Skeletal muscle cell (primary cell): ENCODE measurements at regions not wholly inside any gene's neighbourhood (a gene's known extent, or its start where the extent isn't known, plus 50 kb on each side); places are given as distances from the start of the nearest gene placed in this dataset.
"Not testable (repeated sequence)": the region's sequence is repeated elsewhere in the genome, so short reads cannot be mapped to it uniquely, and the experiment has no call there.

Experiments used
- DNase-seq: peaks from one replicate; pipeline ENCODE4 v3.0.0-alpha.2; 2010; ENCODE audit warnings: low read depth
- H3K4me3 ChIP-seq: 2 replicates; pipeline ENCODE4 v1.5.1; 2011; ENCODE audit warnings: low read depth, mild to moderate bottlenecking, control low read depth, low read length, moderate library complexity

DNA sequence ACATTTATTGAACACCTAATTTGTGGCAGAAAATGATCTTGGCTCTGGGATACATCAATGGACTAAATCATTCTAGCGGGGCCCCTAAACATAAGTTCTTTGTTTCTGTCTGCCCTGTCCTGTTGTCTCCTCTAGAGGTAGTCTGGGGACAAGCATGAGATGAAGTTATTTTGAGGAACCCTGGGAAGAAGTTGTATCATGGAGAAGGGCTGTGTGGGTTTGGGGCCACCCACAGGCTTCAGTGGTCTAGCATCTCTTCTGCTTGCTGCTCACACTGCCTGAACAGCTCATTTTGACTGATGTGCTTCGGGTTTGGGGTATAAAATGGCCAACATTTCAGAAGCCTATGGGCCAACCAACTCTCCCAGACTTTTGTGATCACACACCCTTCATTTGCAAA lies 50.3 kb upstream of the OSBPL11 start:
- DNase-seq = no peak
- H3K4me3 ChIP-seq = no peak overlapping the region

DNA sequence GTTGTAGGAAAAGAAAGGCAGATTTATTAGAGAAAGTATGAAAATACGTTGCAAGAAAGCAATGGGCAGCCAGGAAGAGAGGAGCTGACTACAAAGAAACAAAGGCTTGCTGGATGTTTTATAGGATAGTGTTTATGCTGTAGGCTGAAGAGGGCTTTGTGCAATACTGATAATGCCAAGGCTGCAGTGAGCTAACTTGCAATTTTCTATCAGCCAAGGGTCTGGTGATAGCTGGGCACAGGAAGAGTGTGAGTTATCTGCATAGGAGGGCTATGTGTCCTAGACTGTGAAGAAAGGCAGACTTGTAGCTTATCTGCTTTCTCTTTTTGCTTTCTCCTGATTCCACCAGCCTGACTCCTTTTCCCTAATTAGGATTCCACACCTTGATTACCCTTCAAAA lies 51.3 kb upstream of the OSBPL11 start:
- no peak for DNase-seq
- H3K4me3 ChIP-seq = no peak overlapping the region

DNA sequence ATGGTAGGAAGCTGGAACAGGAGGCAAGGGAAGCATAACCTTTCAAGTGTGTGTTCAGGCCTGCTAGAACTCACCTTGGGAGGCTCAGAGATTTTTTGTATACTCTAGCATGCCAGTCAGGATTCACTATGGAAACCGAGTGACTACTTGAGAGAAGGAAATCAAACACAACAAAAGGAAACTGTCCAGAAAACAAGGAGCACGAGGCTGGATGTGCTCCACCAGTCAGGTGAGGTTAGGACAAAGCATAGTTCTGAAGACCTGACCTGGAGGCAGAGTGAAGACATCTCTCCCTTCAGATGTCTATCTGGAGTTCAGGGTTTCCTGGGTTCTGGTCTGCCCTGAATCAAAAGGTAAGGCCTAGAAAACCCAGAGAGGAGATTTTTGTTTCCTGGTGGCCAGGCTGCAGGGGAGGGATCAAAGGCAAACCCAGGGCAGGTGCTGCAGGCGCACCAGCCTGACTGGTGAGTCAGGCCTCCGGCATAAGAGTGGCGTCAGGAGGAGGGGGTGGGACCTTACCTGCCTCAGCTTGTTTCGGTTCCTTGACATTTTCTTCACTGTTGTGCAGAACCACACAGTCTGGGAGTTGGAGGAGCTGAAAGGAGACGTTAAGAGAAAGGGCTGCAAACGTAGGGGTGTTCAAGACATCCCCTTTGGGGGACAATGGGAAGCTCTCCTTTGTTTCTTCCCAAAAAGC lies 52.2 kb upstream of the OSBPL11 start:
- no peak for DNase-seq
- no peak overlapping the region for H3K4me3 ChIP-seq

DNA sequence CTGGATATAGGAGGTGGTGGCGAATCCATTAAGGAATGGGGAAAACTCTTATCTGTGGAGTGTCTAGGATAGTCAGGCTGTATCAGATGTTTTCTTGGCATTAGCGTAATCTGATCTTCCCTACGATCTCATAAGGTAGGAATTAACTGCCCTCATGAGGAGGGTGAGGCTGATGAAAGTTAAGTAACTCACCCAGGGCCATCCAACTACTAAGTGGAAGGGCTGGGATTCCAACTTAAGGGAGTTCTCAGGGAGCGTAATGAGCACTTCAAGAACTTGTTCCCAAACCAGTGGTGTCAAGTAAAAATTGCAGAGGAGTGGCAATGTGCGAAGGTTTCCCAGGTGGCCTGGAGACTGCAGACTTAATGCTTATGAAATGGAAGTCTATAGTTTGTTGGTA lies 55.9 kb upstream of the OSBPL11 start:
- DNase-seq = no peak
- H3K4me3 ChIP-seq = no peak overlapping the region

DNA sequence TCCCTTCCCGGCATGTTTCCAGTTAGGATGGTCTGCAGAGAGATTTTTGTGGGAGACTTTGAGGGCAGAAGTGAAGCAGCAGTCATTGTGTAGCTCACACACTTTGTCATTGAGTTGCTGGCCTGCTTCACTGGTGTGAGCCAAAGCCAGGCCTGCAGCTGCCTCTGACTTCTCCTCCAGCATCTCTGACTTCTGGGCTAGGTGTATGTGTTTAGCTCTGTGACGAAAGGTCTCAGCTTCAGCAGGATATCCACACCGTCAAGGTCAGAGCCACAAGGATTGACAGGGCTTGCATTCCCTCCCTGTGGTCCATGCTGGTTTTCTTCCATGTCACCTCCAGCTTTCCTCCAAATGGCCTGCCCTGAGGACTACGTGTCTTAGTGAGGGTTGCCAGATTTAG lies 57.1 kb upstream of the OSBPL11 start:
- no peak for DNase-seq
- no peak overlapping the region for H3K4me3 ChIP-seq

DNA sequence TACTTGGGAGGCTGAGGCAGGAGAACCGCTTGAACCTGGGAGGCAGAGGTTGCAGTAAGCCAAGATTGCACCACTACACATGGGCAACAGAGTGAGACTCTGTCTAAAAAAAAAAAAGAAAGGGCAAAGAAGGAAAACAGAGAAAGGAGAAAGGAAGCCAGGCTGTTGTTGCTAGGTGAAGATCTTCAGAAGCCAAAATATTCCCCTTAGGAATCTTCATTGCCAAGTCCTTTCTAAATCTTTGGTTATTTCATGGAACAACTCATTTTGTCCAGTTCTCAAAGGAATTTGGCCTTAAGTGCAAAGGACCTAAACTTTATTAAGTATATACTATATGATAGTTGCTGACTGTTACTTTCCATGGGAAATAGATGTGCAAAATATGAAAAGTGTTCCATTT lies 59.2 kb upstream of the OSBPL11 start:
- H3K4me3 ChIP-seq = no peak overlapping the region
- DNase-seq = no peak

DNA sequence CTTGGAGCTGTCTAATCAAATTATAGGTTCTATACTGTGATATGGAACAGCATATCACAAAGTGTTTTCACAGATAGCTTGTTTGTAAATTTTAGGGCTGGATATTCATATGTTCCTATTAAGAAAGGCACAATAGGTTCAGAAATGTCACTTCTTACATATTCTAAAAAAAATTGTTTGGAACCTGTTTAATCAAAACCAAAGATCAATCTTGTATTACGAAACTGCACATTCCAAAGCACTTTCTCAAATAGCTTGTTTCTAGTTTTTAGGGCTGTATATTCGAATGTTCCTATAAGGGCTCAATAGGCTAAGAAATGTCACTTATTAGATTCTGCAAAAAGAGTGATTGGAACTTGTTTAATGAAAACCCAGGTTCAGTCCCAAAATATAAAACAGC lies 67.4 kb upstream of the OSBPL11 start:
- DNase-seq = no peak
- H3K4me3 ChIP-seq = no peak overlapping the region

DNA sequence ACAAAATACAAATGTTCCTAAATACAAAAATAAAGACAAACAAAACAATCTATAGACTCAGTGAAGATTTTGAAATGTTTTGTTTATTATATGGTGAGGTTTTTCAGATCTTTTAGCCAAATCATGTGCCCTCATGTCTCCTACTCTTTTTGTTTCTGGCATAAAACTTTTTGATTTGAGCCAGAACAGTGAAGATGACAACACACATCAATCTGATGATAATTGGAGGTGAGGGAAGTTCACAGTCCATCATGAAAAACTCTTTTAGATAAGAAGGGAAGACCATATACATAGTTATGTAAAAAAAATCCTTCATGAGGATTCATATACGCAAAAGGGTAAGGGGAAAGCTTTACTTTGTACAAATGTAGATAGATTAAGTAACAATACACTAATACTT lies 75.1 kb upstream of the OSBPL11 start:
- DNase-seq = no peak
- no peak overlapping the region for H3K4me3 ChIP-seq

DNA sequence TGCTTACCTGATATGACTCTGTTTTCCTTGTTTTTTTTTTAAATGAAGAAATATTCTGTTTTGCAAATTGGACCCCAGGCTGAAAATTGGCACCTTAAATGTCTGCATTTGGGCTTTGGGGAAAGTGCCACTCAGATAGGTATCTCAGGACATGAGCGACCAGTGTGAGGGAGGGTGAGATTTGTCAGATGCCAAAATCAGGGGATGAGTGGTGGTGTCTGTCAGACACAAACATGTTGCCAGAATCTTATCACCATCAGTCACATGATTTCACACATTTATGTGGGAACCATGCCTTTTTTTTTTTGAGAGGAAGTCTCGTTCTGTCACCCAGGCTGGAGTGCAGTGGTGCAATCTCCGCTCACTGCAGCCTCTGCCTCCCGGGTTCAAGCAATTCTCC lies 75.6 kb upstream of the OSBPL11 start:
- H3K4me3 ChIP-seq = no peak overlapping the region
- no peak for DNase-seq

DNA sequence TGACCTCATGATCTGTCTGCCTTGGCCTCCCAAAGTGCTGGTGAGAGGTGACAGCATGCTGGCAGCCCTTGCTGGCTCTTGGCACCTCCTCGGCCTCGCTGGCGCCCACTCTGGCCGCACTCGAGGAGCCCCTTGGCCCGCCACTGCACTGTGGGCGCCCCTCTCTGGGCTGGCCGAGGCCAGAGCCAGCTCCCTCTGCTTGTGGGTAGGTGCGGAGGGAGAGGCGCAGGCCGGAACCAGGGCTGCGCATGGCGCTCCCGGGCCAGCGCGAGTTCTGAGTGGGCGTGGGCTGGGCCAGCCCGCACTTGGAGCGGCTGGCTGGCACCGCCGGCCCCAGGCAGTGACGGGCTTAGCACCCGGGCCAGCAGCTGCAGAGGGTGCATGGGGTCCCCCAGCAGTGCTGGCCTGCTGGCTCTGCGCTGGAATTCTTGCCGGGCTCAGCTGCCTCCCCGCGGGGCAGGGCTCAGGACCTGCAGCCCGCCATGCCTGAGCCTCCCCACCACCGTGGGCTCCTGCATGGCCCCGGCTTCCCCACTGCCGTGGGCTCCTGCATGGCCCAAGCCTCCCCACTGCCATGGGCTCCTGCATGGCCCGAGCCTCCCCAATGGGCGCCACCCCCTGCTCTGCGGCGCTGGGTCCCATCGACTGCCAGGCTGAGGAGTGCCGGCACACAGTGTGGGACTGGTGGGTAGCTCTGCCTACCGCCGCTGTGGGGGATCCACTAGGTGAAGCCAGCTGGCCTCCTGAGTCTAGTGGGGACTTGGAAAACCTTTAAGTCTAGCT lies 76.4 kb upstream of the OSBPL11 start:
- DNase-seq = no peak

DNA sequence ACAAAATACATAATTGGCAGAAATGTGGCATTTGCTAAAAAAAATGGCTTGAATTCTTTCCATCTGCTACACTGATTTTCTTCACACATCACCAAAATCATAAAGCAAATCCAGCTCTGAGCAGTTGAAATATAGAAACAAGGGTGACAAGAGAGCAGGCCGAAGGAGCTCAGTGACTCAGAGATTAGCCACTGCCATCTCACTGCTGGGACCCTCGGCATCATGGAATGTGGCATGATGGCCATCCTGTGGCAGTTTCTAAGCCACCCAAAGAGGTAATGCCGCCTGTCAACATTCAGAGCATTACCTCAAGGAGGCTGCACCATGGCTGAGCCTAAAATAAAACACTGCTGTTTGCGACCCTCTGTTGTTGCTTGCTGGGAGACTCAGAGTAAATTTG lies 80.5 kb upstream of the OSBPL11 start:
- H3K4me3 ChIP-seq = no peak overlapping the region
- no peak for DNase-seq

More for the DNA sequence above, 76.4 kb upstream of the OSBPL11 start:
- no peak overlapping the region for H3K4me3 ChIP-seq

DNA sequence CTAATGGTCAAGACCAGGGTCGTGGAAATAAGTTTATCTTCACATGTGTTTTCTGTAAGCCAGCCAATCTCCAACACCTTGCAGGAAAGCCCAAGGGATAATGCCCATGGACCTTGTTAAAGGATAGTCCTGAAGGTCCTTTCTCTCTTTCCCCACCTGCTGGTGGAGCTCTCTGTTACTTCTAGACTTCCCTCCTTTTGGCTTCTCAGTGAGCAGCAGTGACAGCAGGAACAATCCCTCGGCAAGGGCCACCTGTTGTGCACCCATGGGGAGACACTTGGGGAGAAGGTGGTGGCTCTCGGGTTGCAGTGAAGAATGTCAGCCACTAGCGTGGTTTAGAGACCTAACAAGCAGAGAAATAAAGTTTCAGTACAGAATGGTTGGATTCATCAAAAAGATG lies 84.0 kb upstream of the OSBPL11 start:
- H3K4me3 ChIP-seq = no peak overlapping the region
- no peak for DNase-seq

DNA sequence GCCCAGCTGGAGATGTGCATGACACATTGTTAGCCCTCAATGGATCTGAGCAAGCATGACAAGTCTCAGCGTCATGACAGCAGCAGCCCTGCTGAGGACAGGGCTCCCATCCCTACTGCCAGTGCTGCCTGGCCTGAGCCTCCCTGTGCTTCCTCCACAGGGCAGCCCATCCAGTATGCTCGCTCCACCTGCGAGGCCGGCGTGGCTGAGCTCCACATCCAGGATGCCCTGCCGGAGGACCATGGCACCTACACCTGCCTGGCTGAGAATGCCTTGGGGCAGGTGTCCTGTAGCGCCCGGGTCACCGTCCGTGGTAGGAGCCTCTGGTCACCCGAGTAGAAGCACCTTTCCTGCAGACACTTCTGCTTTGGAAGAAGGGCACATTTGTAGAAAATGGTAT lies 85.8 kb upstream of the OSBPL11 start:
- no peak overlapping the region for H3K4me3 ChIP-seq
- no peak for DNase-seq

DNA sequence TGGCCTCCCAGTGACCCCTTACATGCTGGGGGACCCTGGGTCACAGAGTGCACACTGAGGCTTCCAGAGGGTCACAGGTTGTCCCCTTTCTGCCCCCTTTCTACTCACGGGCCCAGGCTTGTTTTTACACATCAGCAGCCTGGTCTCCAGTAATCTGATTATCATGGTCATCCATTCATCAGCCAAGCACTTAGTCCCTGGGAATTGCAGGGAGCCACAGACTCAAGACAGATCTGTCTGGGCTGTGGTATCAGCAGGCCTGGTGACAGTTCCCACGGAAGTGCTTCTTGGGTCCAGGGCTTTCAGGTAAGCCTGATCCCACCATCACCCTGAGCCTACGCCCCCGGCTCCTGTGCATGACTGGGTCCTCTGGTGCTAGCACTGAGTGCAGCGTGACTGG lies 86.6 kb upstream of the OSBPL11 start:
- not testable (repeated sequence) for H3K4me3 ChIP-seq

DNA sequence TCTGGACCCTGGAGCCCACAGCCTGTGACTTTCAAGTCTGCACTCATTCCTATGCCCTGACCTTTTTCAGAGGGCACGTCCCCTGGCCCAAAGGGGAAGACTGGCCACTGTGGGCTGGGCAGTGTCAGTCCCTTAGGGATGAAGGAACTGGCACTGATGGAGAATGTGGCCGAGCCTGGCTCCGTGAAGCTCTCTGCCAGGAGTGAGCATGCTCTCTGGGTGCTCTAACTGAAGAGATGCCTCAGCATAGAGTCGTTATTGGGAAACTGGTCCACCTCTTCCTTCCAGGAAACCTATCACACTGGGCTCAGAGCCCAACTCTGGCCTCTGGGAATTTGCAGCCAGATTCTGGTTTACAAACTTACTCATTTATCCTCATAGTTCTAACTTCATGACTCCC lies 87.3 kb upstream of the OSBPL11 start:
- not testable (repeated sequence) for H3K4me3 ChIP-seq
- DNase-seq = peak; percentile 60

More for the DNA sequence above, 86.6 kb upstream of the OSBPL11 start:
- not testable (repeated sequence) for DNase-seq

DNA sequence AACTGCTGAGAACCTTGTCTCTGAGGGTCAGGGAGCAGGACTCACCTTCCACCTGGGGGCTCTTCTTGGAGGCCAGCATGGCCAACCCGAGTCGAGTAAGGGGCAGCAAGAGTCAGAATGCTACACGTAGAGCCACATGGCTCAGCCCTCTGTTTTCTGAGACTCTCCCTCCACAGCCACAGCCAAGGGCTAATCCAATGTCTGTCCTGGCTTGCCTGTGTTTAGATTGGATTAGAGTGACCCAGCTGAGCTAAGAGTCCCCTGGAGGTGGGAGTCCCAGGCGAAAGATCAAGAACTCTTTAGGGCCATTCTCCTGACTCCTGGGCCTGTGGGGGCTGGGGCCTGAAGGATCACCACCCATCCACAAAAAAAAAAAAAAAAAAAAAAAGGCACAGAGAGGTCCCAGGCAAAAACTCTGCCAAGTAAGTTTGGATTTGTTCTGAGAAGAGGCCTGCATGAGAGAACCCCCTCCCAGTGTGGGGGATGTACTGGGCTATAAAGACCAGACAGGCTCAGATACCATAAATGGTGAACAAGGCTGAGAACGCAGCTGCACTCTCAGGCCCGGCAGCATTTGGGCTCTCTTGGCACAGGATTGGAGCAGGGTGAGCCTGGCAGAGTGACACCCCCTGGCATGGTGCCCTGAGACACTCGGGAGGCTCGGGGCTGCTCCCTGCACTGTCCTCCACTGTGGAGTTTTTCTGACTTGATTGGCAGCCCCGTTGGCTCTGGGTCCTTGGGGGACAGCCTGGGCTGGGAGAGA lies 88.0 kb upstream of the OSBPL11 start:
- DNase-seq = no peak
- H3K4me3 ChIP-seq = no peak overlapping the region

DNA sequence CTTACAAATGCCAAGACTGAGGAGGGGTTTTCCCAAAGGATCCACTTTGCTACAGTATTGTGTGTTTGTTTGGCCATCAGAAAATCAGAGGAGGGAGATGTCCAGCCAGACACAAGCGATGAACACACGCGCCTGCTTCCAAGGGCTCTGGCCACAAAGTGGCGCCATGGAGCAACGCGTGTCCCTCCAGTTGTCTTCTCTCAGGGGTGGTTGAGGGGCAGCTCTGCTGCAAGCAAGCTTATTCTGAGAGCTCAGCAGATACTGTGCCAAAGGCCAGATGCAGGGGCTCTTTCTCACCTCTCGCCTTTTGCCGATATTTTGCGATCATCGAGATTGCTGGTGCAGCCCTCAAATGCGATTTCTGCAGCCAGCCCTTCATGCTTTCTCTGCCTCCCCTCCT lies 88.9 kb upstream of the OSBPL11 start:
- H3K4me3 ChIP-seq = no peak overlapping the region
- no peak for DNase-seq

DNA sequence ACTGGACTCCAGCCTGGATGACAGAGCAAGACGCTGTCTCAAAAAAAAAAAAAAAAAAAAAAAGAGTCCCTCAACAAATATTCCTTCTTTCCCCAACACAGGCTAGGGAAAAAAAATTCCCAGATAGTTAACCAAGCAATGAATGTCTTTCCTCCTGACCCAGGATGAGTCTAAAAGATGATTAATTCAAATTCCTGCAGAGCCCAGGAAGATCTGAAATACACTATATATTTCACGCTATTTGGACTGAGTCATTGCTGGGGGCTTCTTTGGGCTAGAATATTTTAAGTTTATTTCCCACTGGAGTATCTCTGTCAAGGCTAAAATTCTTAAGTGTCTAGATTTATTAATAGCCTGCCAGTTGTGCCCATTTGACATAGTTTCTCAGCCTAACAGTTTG lies 90.4 kb upstream of the OSBPL11 start:
- not testable (repeated sequence) for DNase-seq, H3K4me3 ChIP-seq

DNA sequence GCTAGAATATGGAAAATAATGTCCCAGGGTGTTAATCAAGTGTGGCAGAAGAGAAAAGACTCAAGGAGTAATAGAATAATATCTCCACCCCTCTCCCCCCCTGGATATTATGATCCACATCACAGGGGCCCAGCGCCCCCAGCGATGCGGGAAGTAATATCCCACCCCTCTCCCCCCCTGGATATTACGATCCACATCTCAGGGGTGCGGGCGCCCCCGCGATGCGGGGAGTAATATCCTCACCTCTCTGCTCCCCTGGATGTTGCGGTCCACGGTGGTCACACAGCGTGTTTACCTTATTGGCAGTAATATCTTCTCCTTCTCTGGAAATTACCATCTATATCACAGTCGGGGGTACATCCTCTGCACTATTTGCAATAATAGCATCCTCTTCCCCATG lies 97.1 kb upstream of the OSBPL11 start:
- DNase-seq = no peak
- H3K4me3 ChIP-seq = no peak overlapping the region

DNA sequence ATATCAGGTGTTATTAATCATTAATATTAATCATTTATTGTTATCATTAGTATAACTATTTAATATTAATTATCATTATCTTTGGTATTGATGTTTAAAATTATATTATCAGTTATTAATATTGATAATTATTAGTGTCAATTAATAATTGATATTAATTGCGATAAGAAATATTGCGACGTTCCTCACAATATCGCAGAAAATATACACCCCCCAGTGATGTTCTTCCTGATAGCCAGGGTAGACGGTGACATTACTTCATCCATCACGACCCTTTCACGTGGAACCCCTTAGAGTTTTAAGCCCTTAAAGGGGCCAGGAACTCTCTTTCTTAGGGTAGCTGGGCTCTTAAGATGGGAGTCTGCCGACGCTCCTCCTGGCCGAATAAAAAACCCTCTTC lies 98.6 kb upstream of the OSBPL11 start:
- no peak overlapping the region for H3K4me3 ChIP-seq
- no peak for DNase-seq
